ENCODE measurements at regions not wholly inside any gene's neighbourhood (a gene's known extent, or its start where the extent isn't known, plus 50 kb on each side); places are given as distances from the start of the nearest gene placed in this dataset.

DNA sequence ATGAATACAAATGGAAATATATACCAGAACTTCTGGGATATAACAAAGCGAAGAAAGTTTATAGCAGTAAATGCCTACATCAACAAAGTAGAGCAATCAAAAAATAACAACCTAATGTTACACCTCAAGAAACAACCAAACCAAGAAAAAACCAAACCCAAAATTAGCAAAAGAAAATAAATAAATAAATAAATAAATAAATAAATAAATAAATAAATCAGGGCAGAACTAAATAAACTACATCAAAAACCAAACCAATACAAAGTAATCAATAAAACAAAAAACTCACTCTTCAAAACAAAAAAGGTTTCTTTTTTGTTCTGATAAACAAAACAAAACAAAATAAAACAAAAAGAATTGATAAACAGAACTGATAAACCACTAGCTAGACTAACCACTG is 88.4 kb upstream of the SPIN4 start:
- no peak overlapping the region for H3K4me3 ChIP-seq (ENCODE audit: low read depth, low read length)
- DNase-seq (ENCODE audit: low read depth, low spot score) = no peak
- TF ChIP-seq, protein P1, sequence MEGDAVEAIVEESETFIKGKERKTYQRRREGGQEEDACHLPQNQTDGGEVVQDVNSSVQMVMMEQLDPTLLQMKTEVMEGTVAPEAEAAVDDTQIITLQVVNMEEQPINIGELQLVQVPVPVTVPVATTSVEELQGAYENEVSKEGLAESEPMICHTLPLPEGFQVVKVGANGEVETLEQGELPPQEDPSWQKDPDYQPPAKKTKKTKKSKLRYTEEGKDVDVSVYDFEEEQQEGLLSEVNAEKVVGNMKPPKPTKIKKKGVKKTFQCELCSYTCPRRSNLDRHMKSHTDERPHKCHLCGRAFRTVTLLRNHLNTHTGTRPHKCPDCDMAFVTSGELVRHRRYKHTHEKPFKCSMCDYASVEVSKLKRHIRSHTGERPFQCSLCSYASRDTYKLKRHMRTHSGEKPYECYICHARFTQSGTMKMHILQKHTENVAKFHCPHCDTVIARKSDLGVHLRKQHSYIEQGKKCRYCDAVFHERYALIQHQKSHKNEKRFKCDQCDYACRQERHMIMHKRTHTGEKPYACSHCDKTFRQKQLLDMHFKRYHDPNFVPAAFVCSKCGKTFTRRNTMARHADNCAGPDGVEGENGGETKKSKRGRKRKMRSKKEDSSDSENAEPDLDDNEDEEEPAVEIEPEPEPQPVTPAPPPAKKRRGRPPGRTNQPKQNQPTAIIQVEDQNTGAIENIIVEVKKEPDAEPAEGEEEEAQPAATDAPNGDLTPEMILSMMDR (IDR thresholded peaks at IDR 0.05; ENCODE audit: low read depth, low read length) = no peak
- in situ Hi-C loops (cut with HindIII; ENCODE audit: low sequenced_read_pairs) = no loop called here

DNA sequence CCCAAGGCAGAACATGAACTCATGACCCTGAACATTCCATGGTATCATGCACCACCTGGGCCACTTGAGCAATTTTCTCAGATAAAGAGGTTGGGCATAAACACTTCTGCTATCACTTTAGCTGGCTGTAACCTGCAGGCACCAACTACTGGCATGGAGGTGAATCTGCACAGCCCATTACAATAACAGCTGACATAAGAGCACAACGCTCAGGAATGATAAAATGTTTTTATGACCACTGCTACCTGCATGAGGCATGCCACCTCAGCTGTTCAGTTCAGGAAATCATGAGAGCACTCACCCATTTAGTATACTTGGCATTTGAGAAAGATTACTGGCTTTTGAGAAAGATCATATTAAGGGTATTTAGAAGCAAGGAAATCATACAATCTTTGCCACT is 85.7 kb upstream of the SPIN4 start:
- no peak for DNase-seq (ENCODE audit: low read depth, low spot score)
- TF ChIP-seq, protein P1 (IDR thresholded peaks at IDR 0.05; ENCODE audit: low read depth, low read length) = no peak
- in situ Hi-C loops (cut with HindIII; ENCODE audit: low sequenced_read_pairs) = no loop called here
- no peak overlapping the region for H3K4me3 ChIP-seq (ENCODE audit: low read depth, low read length)

DNA sequence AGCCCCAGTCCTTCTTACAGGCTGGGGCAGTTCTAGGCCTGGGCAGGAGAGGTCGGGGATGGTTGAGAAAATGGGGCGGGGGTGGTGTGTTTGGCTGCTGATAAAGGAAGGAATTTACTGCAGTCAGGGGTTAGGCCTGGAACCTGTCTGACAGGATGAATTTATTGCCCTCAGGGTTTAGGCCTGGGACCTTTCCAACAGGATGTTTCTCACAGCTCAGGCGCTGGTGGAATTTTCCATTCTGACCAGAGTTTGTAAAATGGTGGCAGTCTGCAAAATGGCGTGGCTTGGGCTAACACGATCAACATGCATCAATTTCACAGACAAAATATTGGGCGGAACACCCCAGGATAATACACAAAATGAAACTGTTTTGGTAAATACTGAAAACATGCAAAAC is 83.5 kb upstream of the SPIN4 start:
- TF ChIP-seq, protein P1 (IDR thresholded peaks at IDR 0.05; ENCODE audit: low read depth, low read length) = no peak
- DNase-seq (ENCODE audit: low read depth, low spot score) = no peak
- no peak overlapping the region for H3K4me3 ChIP-seq (ENCODE audit: low read depth, low read length)
- in situ Hi-C loops (cut with HindIII; ENCODE audit: low sequenced_read_pairs) = no loop called here

DNA sequence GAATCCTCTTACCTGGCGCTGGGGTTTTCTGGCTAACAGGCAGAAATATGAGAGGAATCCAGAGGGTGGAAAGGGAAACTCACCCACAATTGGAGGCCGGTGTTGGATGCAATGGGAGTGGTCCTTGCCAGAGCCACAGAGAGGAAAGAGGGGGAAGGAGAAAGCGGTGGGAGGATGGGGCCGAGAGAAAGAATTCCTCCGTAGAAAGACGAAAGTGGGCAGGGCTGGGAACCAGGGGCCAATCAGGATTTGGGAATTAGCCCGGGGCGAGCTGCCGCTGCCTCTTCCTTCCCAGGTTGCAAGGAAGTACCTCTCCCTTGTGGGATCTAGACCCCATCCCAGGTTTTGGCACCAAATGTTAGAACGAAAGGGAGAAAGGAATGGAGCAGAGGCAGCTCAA is 83.1 kb upstream of the SPIN4 start:
- H3K4me3 ChIP-seq (ENCODE audit: low read depth, low read length) = no peak overlapping the region
- DNase-seq (ENCODE audit: low read depth, low spot score) = no peak
- in situ Hi-C loops (cut with HindIII; ENCODE audit: low sequenced_read_pairs) = no loop called here
- TF ChIP-seq, protein P1 (IDR thresholded peaks at IDR 0.05; ENCODE audit: low read depth, low read length) = no peak

DNA sequence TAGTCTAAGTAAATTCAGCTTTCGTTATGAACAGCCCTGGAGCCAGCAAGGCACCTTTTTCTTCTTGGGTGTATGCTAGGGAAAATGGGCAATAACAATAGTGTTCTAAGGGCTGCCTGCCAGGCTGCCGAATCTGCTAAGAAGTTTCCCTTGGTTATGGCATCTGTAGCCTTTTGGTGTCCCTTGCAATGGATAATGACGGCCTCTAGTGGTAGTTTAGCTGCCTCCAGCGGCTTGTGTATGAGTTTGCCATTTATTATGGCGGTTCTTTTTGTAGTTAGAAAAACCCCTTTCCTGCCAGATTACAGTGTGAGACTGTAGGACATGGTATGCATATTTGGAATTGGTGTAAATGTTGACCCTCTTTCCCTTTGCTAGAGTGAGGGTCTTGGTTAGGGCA is 78.9 kb upstream of the SPIN4 start:
- H3K4me3 ChIP-seq (ENCODE audit: low read depth, low read length) = no peak overlapping the region
- TF ChIP-seq, protein P1 (IDR thresholded peaks at IDR 0.05; ENCODE audit: low read depth, low read length) = no peak
- no peak for DNase-seq (ENCODE audit: low read depth, low spot score)
- in situ Hi-C loops (cut with HindIII; ENCODE audit: low sequenced_read_pairs) = no loop called here

DNA sequence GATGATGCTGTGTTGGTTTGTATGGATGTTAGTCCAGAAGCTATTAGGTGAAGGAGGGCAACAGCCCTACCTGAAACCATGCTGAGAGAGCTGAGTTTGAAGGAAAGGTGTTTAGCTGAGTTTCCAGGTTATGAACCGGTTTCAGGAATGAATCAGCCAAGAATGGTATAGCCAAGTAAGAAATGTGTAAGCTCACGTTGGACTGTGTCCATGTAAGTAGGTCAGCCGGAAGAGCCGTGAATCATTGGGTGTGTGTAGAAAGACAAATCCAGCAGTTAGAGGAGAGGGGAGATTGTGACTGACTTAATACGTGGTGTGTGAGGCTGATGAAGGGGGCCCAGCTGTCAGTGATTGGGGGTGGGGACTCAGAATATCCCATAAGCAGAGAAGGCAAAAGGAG is 77.2 kb upstream of the SPIN4 start:
- no peak overlapping the region for H3K4me3 ChIP-seq (ENCODE audit: low read depth, low read length)
- no peak for DNase-seq (ENCODE audit: low read depth, low spot score)
- TF ChIP-seq, protein P1 (IDR thresholded peaks at IDR 0.05; ENCODE audit: low read depth, low read length) = no peak
- in situ Hi-C loops (cut with HindIII; ENCODE audit: low sequenced_read_pairs) = no loop called here

DNA sequence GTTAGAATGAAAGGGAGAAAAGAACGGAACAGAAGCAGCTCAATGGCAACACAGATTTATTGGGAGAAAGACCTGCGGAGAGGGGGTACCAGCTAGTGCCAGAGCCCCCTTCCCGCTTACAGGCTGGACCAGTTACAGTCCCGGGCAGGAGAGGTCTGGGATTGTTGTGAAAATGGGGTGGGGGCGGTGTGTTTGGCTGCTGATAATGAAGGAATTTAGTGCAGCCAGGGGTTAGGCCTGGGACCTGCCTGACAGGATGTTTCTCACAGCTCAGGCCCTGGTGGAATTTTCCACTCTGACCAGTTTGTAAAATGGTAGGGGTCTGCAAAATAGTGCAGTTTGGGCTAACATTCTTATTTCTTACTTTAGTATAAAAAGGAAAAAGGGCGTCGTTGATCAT is 75.4 kb upstream of the SPIN4 start:
- in situ Hi-C loops (cut with HindIII; ENCODE audit: low sequenced_read_pairs) = no loop called here
- TF ChIP-seq, protein P1 (IDR thresholded peaks at IDR 0.05; ENCODE audit: low read depth, low read length) = no peak
- no peak for DNase-seq (ENCODE audit: low read depth, low spot score)
- H3K4me3 ChIP-seq (ENCODE audit: low read depth, low read length) = no peak overlapping the region
